WTC11 (cell line): ENCODE measurements at regions not wholly inside any gene's neighbourhood (a gene's known extent, or its start where the extent isn't known, plus 50 kb on each side); places are given as distances from the start of the nearest gene placed in this dataset.
"Not testable (repeated sequence)": the region's sequence is repeated elsewhere in the genome, so short reads cannot be mapped to it uniquely, and the experiment has no call there.

Experiments
- ATAC-seq: fragments of 200-7000 bp; cut with Tn5 transposase; 2 replicates; pipeline ENCODE4 v1.10.0; 2021; ENCODE audit warnings: mild to moderate bottlenecking, moderate library complexity
- CTCF ChIA-PET: fragments of 300-600 bp; sonication (Branson Sonifier 250); formaldehyde crosslinking; loops from one replicate; lab custom pipeline; 2021; ENCODE audit warnings: antibody characterized with exemption; lab: Charles Lee
- POLR2A ChIA-PET: fragments of 350-600 bp; sonication (Branson Sonifier 250); formaldehyde crosslinking; loops from one replicate; lab custom pipeline; 2021; ENCODE audit warnings: antibody characterized with exemption; lab: Charles Lee
- DNase-seq: peaks from one replicate; pipeline ENCODE4 v3.0.0; 2021; ENCODE audit warnings: low spot score
- H3K27ac Mint-ChIP-seq: 2 replicates; pipeline ENCODE4 v1.8.0; 2021; ENCODE audit warnings: mixed read lengths
- H3K27me3 Mint-ChIP-seq: 2 replicates; pipeline ENCODE4 v1.8.0; 2021; ENCODE audit warnings: low read depth, mild to moderate bottlenecking, moderate library complexity, mixed read lengths
- H3K36me3 Mint-ChIP-seq: 2 replicates; pipeline ENCODE4 v1.8.0; 2021; ENCODE audit warnings: mixed read lengths
- H3K4me1 Mint-ChIP-seq: 2 replicates; pipeline ENCODE4 v1.8.0; 2022; ENCODE audit warnings: mixed read lengths
- H3K4me3 Mint-ChIP-seq: 2 replicates; pipeline ENCODE4 v1.8.0; 2021; ENCODE audit warnings: mild to moderate bottlenecking, moderate library complexity, mixed read lengths
- H3K9me3 Mint-ChIP-seq: 2 replicates; pipeline ENCODE4 v1.8.0; 2021; ENCODE audit warnings: mixed read lengths
- CDX4 ChIP-seq: fragments of 250-450 bp; sonication (Bioruptor Pico); IDR thresholded peaks from 2 replicates; pipeline ENCODE4 v1.9.0; 2021; ENCODE audit warnings: moderate library complexity, mild to moderate bottlenecking, inconsistent platforms, borderline replicate concordance
- CTCF ChIP-seq: fragments of 200-600 bp; IDR thresholded peaks from 2 replicates; pipeline ENCODE4 v1.8.0; 2022; ENCODE audit warnings: antibody characterized with exemption
- ETV6 ChIP-seq: sonication (generic); formaldehyde crosslinking; IDR thresholded peaks from 2 replicates; pipeline ENCODE4 v1.8.1; 2022; ENCODE audit warnings: mild to moderate bottlenecking, missing genetic modification reagents
- PREB ChIP-seq: sonication (generic); formaldehyde crosslinking; IDR thresholded peaks from 2 replicates; pipeline ENCODE4 v1.8.1; 2022; ENCODE audit warnings: mild to moderate bottlenecking, missing genetic modification reagents, moderate library complexity, borderline replicate concordance
- TP53 ChIP-seq: sonication (generic); formaldehyde crosslinking; IDR thresholded peaks from 2 replicates; pipeline ENCODE4 v1.8.1; 2023; ENCODE audit warnings: mild to moderate bottlenecking, missing genetic modification reagents
- ZBTB43 ChIP-seq: sonication (generic); formaldehyde crosslinking; IDR thresholded peaks from 2 replicates; pipeline ENCODE4 v1.8.1; 2023; ENCODE audit warnings: mild to moderate bottlenecking, missing genetic modification reagents
- ZNF232 ChIP-seq: sonication (generic); formaldehyde crosslinking; IDR thresholded peaks from 2 replicates; pipeline ENCODE4 v1.8.0; 2022; ENCODE audit warnings: mild to moderate bottlenecking, missing genetic modification reagents
- ZNF396 ChIP-seq: fragments of 250-450 bp; sonication (Bioruptor Pico); IDR thresholded peaks from 2 replicates; pipeline ENCODE4 v1.8.0; 2021; ENCODE audit warnings: mild to moderate bottlenecking, moderate library complexity, borderline replicate concordance
- ZNF532 ChIP-seq: fragments of 250-450 bp; sonication (Bioruptor Pico); IDR thresholded peaks from 2 replicates; pipeline ENCODE4 v1.9.0; 2021; ENCODE audit warnings: mild to moderate bottlenecking, borderline replicate concordance
- ZSCAN18 ChIP-seq: fragments of 250-450 bp; sonication (Bioruptor Pico); IDR thresholded peaks from 2 replicates; pipeline ENCODE4 v2.1.2; 2022; ENCODE audit warnings: mild to moderate bottlenecking, moderate library complexity

- TF ChIP-seq ETV6 (CRISPR knock-in tag), result no peak
- TF ChIP-seq ZSCAN18 (CRISPR knock-in tag), result no peak
- no peak for TF ChIP-seq CDX4 (CRISPR knock-in tag)
Observed at GRCh38 chr20:40966516-40967185, 62.0 kb upstream of the TOP1 start (continued).

- no peak for TF ChIP-seq ZBTB43 (CRISPR knock-in tag)
- no peak for TF ChIP-seq ZNF396 (CRISPR knock-in tag)
- no peak for TF ChIP-seq TP53 (CRISPR knock-in tag)
- no peak for TF ChIP-seq ZNF232
- no peak for TF ChIP-seq PREB (CRISPR knock-in tag)
- TF ChIP-seq, all 79 proteins: peak for 0
- DNase-seq (no peak), ATAC-seq (no peak)
- POLR2A ChIA-PET, result interaction anchor here (0.6 kb wide), 1 partner anchor 274 kb away, joined by 11 read pairs; no protein-coding TSS in a partner anchor
- Mint-ChIP-seq H3K36me3 (no peaks in the 10 kb centered on the region), H3K27ac (no peak overlapping the region), H3K4me3 (no peak overlapping the region), H3K9me3 (no peaks in the 10 kb centered on the region), H3K4me1 (peaks cover 21% of the 10 kb centered on the region), H3K27me3 (peaks cover 12% of the 10 kb centered on the region)
- CTCF ChIA-PET, result interaction anchor here (0.9 to 2.2 kb wide), 14 partner anchors 15 to 373 kb away, joined by 3 to 23 read pairs (median 4); partner anchors contain the start of gene LPIN3
Observed at GRCh38 chr20:40967700-40968099, 60.9 kb upstream of the TOP1 start.

GRCh38 chr20:40968816-40969562 lies 59.6 kb upstream of the TOP1 start:
- Mint-ChIP-seq H3K4me1 (peaks cover 19% of the 10 kb centered on the region), H3K27ac (peak overlapping the region; percentile 34; the same call in 1 of the 2 replicates), H3K4me3 (peak overlapping the region; percentile 50), H3K27me3 (peaks cover 12% of the 10 kb centered on the region)
- POLR2A ChIA-PET, H3K36me3 Mint-ChIP-seq, H3K9me3 Mint-ChIP-seq: not testable (repeated sequence)
- CTCF ChIA-PET, result interaction anchor here (0.6 to 2.8 kb wide), 23 partner anchors 11 to 649 kb away, joined by 3 to 25 read pairs (median 4); partner anchors contain the start of genes CHD6 and LPIN3
- ATAC-seq, result peak; percentile 81
- DNase-seq, result peak; percentile 91
- peak; percentile 95 for TF ChIP-seq CTCF
- TF ChIP-seq ZNF532 (CRISPR knock-in tag), result 0 out of 2 replicates have a peak, but pooled peaks have one; percentile 36
